ENCODE measurements at regions not wholly inside any gene's neighbourhood (a gene's known extent, or its start where the extent isn't known, plus 50 kb on each side); places are given as distances from the start of the nearest gene placed in this dataset.

DNA sequence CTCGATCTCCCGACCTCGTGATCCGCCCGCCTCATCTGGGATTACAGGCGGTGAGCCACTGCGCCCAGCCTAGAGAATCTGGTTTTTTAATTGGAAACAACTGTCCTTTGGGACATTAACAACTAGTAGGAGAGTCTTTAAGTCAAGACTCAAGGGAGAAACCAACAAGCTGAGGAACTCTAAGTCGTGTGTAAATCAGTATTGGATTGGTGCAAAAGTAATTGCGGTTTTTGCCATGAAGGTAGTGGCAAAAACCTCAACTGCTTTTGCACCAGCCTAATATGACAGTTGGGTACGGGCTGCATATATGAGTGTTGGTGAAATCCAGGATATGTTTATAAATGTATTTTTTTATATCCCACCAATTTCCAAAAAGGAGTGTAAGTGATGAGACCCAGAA, 113.9 kb upstream of the PLXNA4 start:
- no peak overlapping the region for H3K4me3 ChIP-seq (ENCODE audit: low read depth, low read length)
- in situ Hi-C loops (cut with HindIII; ENCODE audit: low sequenced_read_pairs): no loop called here
- TF ChIP-seq, protein P1, sequence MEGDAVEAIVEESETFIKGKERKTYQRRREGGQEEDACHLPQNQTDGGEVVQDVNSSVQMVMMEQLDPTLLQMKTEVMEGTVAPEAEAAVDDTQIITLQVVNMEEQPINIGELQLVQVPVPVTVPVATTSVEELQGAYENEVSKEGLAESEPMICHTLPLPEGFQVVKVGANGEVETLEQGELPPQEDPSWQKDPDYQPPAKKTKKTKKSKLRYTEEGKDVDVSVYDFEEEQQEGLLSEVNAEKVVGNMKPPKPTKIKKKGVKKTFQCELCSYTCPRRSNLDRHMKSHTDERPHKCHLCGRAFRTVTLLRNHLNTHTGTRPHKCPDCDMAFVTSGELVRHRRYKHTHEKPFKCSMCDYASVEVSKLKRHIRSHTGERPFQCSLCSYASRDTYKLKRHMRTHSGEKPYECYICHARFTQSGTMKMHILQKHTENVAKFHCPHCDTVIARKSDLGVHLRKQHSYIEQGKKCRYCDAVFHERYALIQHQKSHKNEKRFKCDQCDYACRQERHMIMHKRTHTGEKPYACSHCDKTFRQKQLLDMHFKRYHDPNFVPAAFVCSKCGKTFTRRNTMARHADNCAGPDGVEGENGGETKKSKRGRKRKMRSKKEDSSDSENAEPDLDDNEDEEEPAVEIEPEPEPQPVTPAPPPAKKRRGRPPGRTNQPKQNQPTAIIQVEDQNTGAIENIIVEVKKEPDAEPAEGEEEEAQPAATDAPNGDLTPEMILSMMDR (IDR thresholded peaks at IDR 0.05; ENCODE audit: low read depth, low read length, missing control alignments): no peak
- no peak for DNase-seq (ENCODE audit: low read depth)

DNA sequence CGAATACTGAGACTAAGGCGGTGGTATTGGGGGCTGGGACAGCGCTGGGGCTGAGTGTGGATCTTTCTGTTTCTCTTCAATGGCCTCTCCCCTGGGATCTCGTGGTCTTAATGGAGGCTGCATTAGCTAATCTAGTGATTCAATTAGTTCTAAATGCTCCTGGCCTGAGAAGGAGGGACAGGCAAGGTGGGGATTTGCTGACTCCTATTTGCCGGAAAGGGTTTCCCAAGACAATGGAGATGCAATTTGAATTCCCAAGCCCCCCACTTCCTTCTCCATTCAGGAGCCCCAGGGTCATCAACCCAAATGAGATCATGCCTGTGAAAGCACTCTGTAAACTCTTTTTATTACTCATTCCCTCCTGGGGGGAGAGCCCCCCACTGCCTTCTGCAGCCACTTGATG, 111.7 kb upstream of the PLXNA4 start:
- no peak for DNase-seq (ENCODE audit: low read depth)
- in situ Hi-C loops (cut with HindIII; ENCODE audit: low sequenced_read_pairs): no loop called here
- TF ChIP-seq, protein P1 (IDR thresholded peaks at IDR 0.05; ENCODE audit: low read depth, low read length, missing control alignments): no peak
- no peak overlapping the region for H3K4me3 ChIP-seq (ENCODE audit: low read depth, low read length)

DNA sequence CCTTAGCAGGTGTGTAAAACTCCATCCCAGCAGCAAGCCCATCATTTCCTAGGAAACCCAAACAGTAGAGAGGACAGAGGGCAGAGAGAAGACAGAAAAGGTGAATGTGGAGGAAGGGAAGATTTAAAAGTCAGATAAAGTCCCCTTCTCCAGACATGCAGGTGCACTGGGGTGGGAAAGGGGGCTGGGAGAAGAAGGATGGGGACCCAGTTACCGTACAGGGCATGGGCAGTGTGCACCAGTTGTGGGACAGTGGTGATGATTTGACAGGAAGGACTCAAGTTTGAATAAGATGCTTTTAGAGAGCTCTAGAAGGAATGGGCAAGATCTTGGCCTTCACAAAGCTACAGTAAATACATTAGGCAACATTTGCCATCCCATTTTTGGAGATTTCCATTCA, 110.7 kb upstream of the PLXNA4 start:
- TF ChIP-seq, protein P1 (IDR thresholded peaks at IDR 0.05; ENCODE audit: low read depth, low read length, missing control alignments): no peak
- in situ Hi-C loops (cut with HindIII; ENCODE audit: low sequenced_read_pairs): no loop called here
- H3K4me3 ChIP-seq (ENCODE audit: low read depth, low read length): no peak overlapping the region
- no peak for DNase-seq (ENCODE audit: low read depth)

DNA sequence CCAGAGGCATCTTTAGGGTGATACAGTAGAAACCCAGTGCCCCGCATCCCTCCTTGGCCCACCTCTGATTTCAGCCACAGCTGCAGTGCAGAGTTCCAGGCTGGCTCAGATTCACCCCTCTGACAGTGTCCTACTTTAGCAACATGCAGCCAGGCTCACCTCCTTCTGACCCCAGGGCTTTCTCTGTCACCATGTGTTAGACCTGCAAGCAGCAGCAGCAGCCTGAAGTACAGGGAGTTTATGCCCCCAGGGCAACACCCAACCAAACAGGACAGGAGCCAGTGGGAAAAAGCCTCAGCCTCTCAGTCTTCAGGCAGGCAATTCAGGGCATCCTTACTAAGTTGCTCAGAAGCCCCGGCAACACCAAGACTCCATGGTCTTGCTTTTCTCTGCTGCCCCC, 109.0 kb upstream of the PLXNA4 start:
- TF ChIP-seq, protein P1 (IDR thresholded peaks at IDR 0.05; ENCODE audit: low read depth, low read length, missing control alignments): no peak
- H3K4me3 ChIP-seq (ENCODE audit: low read depth, low read length): no peak overlapping the region
- DNase-seq (ENCODE audit: low read depth): no peak
- in situ Hi-C loops (cut with HindIII; ENCODE audit: low sequenced_read_pairs): no loop called here

DNA sequence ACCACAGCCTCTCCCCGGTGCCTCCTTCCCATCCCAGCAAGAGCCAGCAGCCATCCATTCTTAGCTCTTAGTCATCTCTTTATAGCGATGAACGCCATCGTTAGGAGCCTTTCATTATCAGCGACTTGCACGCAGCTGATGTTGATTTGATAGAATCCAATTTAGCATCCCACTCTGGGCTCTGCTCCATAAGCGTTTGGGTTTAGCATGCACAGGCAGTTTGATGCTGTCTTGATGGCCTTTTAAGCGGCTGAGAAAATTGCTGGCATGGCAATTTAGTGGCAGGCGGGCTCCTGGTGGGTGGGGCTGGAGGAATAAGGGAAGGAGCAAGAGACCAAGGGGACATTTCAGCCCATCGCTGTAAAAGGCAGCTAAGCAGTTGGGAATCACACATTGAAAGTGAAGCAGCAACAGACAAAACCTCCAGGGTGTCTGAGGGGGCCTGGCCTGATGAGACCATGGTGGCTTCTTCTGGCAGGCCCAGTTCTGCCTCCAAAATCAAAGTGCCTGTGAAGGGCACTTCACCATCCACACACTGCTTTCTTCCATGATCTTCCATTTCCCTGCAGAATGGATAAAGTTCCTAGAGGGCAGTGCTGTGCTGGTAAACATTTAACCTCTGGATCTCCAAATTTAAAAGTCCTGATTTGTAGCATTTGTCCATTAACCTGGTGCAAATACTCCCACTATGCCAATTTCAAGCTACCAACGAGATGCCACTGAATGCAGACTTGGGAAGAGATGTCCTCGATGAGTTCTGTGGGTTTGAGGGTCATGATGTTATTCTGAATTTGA, 107.8 kb upstream of the PLXNA4 start:
- no peak for DNase-seq (ENCODE audit: low read depth)
- no peak overlapping the region for H3K4me3 ChIP-seq (ENCODE audit: low read depth, low read length)
- in situ Hi-C loops (cut with HindIII; ENCODE audit: low sequenced_read_pairs): no loop called here
- TF ChIP-seq, protein P1 (IDR thresholded peaks at IDR 0.05; ENCODE audit: low read depth, low read length, missing control alignments): no peak

DNA sequence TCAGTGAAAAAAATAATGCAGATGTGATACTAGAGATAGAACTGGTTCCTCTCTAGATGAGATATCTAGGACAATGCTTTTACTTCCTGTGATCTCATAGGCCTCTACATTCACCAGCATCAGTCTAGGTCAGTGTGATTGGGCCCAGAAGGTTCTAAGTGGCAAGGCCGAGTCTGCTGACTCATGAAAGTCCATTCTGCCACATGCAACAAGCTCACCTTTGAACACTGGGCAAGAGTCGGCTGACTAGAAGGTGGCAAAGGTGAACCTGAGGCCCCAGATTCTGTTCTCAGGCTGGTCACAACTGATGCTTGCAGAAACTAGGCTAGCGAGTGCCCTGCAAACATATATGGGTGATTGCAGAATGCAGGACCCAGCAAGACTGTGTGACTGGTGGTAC, 105.7 kb upstream of the PLXNA4 start:
- TF ChIP-seq, protein P1 (IDR thresholded peaks at IDR 0.05; ENCODE audit: low read depth, low read length, missing control alignments): no peak
- in situ Hi-C loops (cut with HindIII; ENCODE audit: low sequenced_read_pairs): no loop called here
- H3K4me3 ChIP-seq (ENCODE audit: low read depth, low read length): no peak overlapping the region
- no peak for DNase-seq (ENCODE audit: low read depth)
